Activated CD4-positive, alpha-beta T cell treated with anti-CD3 and anti-CD28 coated beads for 4 hours (primary cell): ENCODE measurements at regions not wholly inside any gene's neighbourhood (a gene's known extent, or its start where the extent isn't known, plus 50 kb on each side); places are given as distances from the start of the nearest gene placed in this dataset.

Experiments
- DNase-seq, 2 donors: peaks; one replicate each; pipeline ENCODE4 v3.0.0-alpha.2; 2020

- DNase-seq, result no peak
Measured at GRCh38 chr5:167812871-167813270, 478.6 kb upstream of the WWC1 start.

GRCh38 chr5:167813389-167813788 is 478.1 kb upstream of the WWC1 start:
- no peak for DNase-seq

- DNase-seq, result no peak
Measured at GRCh38 chr5:167814040-167814439, 477.4 kb upstream of the WWC1 start.

- no peak for DNase-seq
Measured at GRCh38 chr5:167814828-167815227, 476.6 kb upstream of the WWC1 start.

- DNase-seq, result no peak
Measured at GRCh38 chr5:167816354-167816753, 475.1 kb upstream of the WWC1 start.

GRCh38 chr5:167816864-167817263 is 474.6 kb upstream of the WWC1 start:
- DNase-seq, result no peak

- DNase-seq, result no peak
Measured at GRCh38 chr5:167819406-167819805, 472.0 kb upstream of the WWC1 start.

GRCh38 chr5:167820101-167820990 is 471.1 kb upstream of the WWC1 start:
- DNase-seq, result no peak

GRCh38 chr5:167821151-167821550 is 470.3 kb upstream of the WWC1 start:
- no peak for DNase-seq

- DNase-seq, result no peak
Measured at GRCh38 chr5:167821669-167822068, 469.8 kb upstream of the WWC1 start.

GRCh38 chr5:167822241-167822640 is 469.2 kb upstream of the WWC1 start:
- no peak for DNase-seq

- no peak for DNase-seq
Measured at GRCh38 chr5:167823405-167823804, 468.0 kb upstream of the WWC1 start.

GRCh38 chr5:167827766-167828165 is 463.7 kb upstream of the WWC1 start:
- DNase-seq, result no peak

- DNase-seq, result no peak
Measured at GRCh38 chr5:167831754-167832504, 459.5 kb upstream of the WWC1 start.

GRCh38 chr5:167832609-167833008 is 458.8 kb upstream of the WWC1 start:
- DNase-seq, result no peak

GRCh38 chr5:167833456-167833855 is 458.0 kb upstream of the WWC1 start:
- no peak for DNase-seq

GRCh38 chr5:167835146-167835545 is 456.3 kb upstream of the WWC1 start:
- no peak for DNase-seq

- no peak for DNase-seq
Measured at GRCh38 chr5:167837127-167837526, 454.3 kb upstream of the WWC1 start.

GRCh38 chr5:167839065-167839464 is 452.4 kb upstream of the WWC1 start:
- DNase-seq, result no peak

GRCh38 chr5:167840527-167841130 is 450.8 kb upstream of the WWC1 start:
- DNase-seq, result no peak

- DNase-seq, result no peak
Measured at GRCh38 chr5:167843881-167844572, 447.4 kb upstream of the WWC1 start.

- no peak for DNase-seq
Measured at GRCh38 chr5:167845952-167846351, 445.5 kb upstream of the WWC1 start.

- no peak for DNase-seq
Measured at GRCh38 chr5:167849874-167850273, 441.6 kb upstream of the WWC1 start.
